Keratinocyte (primary cell): ENCODE measurements at regions not wholly inside any gene's neighbourhood (a gene's known extent, or its start where the extent isn't known, plus 50 kb on each side); places are given as distances from the start of the nearest gene placed in this dataset.

Experiments
- DNase-seq: peaks from one replicate; pipeline ENCODE4 v3.0.0-alpha.2; 2011; ENCODE audit warnings: low read depth, missing footprints, low spot score
- FAIRE-seq: peaks from 2 replicates; lab custom pipeline; 2011; peaks lifted over from hg19 to GRCh38; lab: Jason Lieb, UNC
- H2AFZ ChIP-seq: 2 replicates; pipeline ENCODE4 v1.6.0; 2012; ENCODE audit warnings: low read length, control low read depth, inconsistent platforms; ENCODE audit not compliant: control insufficient read depth
- H3K27ac ChIP-seq: 2 replicates; pipeline ENCODE4 v1.5.1; 2011; ENCODE audit warnings: low read length; ENCODE audit not compliant: control insufficient read depth, insufficient read depth
- H3K27me3 ChIP-seq: 3 replicates; pipeline ENCODE4 v1.6.0; 2011; ENCODE audit warnings: low read length; ENCODE audit not compliant: control insufficient read depth, insufficient read depth; ENCODE audit errors: extremely low read depth
- H3K36me3 ChIP-seq, 2 experiments: 2 replicates in 1 of 2; 3 replicates in 1 of 2; pipeline ENCODE4 v1.5.1; 2011; ENCODE audit warnings: low read length in 2 of 2, mild to moderate bottlenecking in 1 of 2; ENCODE audit not compliant: control insufficient read depth in 2 of 2, insufficient read depth in 2 of 2; ENCODE audit errors: extremely low read depth in 1 of 2
- H3K4me1 ChIP-seq: 3 replicates; pipeline ENCODE4 v1.5.1; 2011; ENCODE audit warnings: low read length; ENCODE audit not compliant: control insufficient read depth, insufficient read depth; ENCODE audit errors: extremely low read depth
- H3K4me2 ChIP-seq: 3 replicates; pipeline ENCODE4 v1.6.0; 2011; ENCODE audit warnings: low read depth, low read length; ENCODE audit not compliant: control insufficient read depth, insufficient read depth; ENCODE audit errors: extremely low read depth
- H3K4me3 ChIP-seq, 3 experiments: fragments of 200-600 bp in 1 of 3; sonication (generic) in 1 of 3; 2 replicates in 2 of 3; 3 replicates in 1 of 3; pipeline ENCODE4 v1.5.1; 2011 to 2016; ENCODE audit warnings: low read length in 3 of 3, mild to moderate bottlenecking in 3 of 3, control low read depth in 2 of 3, inconsistent platforms in 1 of 3, low read depth in 1 of 3, mixed read lengths in 1 of 3, mixed run types in 1 of 3, moderate library complexity in 1 of 3; ENCODE audit not compliant: control insufficient read depth in 2 of 3, insufficient read depth in 2 of 3; ENCODE audit errors: extremely low read depth in 1 of 3
- H3K79me2 ChIP-seq: 2 replicates; pipeline ENCODE4 v1.6.0; 2012; ENCODE audit warnings: low read length; ENCODE audit not compliant: control insufficient read depth, insufficient read depth
- H3K9ac ChIP-seq: 3 replicates; pipeline ENCODE4 v1.6.0; 2011; ENCODE audit warnings: low read length; ENCODE audit not compliant: control insufficient read depth, insufficient read depth; ENCODE audit errors: extremely low read depth
- H3K9me1 ChIP-seq: 3 replicates; pipeline ENCODE4 v1.6.0; 2011; ENCODE audit warnings: low read length; ENCODE audit not compliant: control insufficient read depth, insufficient read depth; ENCODE audit errors: extremely low read depth
- H3K9me3 ChIP-seq: 2 replicates; pipeline ENCODE4 v1.5.1; 2012; ENCODE audit warnings: low read depth, low read length; ENCODE audit not compliant: control insufficient read depth
- H4K20me1 ChIP-seq: 3 replicates; pipeline ENCODE4 v1.6.0; 2011; ENCODE audit warnings: low read length; ENCODE audit not compliant: control insufficient read depth, insufficient read depth; ENCODE audit errors: extremely low read depth
- EZH2 ChIP-seq: IDR thresholded peaks from one replicate; pipeline ENCODE4 v1.6.1; 2012; ENCODE audit warnings: inconsistent platforms, mild to moderate bottlenecking, low read length, moderate library complexity
- dilution Hi-C: fragments of 300-500 bp; cut with MboI; formaldehyde crosslinking; loops from one replicate; pipeline ENCODE4 v1.7.0; 2020; ENCODE audit warnings: low sequenced_read_pairs; ENCODE audit not compliant: extremely low pct_ligation_motif_present
- TF ChIP-seq, protein P1 (sequence below), 3 experiments: IDR thresholded peaks in 1 of 3; conservative IDR thresholded peaks in 1 of 3; optimal IDR thresholded peaks in 1 of 3; 2 replicates in 2 of 3; 3 replicates in 1 of 3; pipeline versions ENCODE3 to v1.5.1; 2011; ENCODE audit warnings: low read length in 3 of 3, mild to moderate bottlenecking in 3 of 3, moderate library complexity in 2 of 3, control low read depth in 1 of 3, inconsistent platforms in 1 of 3; ENCODE audit not compliant: insufficient read depth in 2 of 3; ENCODE audit errors: extremely low read depth in 1 of 3

DNA sequence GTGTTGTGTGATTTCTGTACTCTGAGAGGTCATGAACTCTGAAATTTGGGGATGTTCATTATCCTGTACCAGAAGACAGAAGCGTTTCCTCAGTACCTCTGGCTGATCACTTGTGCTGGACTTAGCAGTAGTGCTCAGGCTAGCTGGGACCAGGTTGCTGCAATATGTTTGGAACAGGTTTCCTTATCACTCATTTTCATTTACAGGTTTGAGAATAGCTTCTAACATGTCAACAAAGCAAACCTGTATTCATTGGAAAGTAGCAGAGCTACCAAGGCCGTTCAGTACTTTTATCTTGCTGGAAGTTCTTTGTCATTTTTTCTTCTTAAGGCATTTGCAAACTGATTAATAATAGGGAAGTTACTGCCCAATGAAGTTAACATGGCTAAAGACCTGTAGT is 242.9 kb upstream of the ANKRD50 start:
- no peak for DNase-seq
- dilution Hi-C loops: no loop called here

DNA sequence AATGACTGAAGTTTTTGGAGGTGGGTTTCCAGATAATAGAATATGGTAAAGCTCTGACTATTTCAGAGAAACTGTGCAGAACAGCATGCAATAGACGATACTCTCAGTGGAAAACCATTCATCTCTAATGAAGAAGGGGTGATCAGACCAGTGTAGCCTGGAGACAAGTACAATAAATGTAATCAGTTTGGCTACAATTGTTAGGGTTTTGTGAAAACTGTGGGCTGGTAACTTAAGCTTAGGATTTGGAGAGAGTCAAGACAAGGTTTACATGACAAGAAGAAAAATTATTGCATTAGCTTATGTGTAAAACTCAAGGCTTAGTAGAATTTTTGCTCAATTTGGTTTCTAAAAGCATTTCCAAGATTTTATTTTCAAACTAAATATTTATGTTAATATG is 241.5 kb upstream of the ANKRD50 start:
- no peak overlapping the region for H3K4me2 ChIP-seq
- H3K27ac ChIP-seq: no peak overlapping the region
- peaks cover 4% of the 10 kb centered on the region for H3K4me1 ChIP-seq
- no peaks in the 10 kb centered on the region for H3K79me2 ChIP-seq
- H3K9me1 ChIP-seq: no peaks in the 10 kb centered on the region
- no peak for TF ChIP-seq EZH2
- TF ChIP-seq, protein P1, sequence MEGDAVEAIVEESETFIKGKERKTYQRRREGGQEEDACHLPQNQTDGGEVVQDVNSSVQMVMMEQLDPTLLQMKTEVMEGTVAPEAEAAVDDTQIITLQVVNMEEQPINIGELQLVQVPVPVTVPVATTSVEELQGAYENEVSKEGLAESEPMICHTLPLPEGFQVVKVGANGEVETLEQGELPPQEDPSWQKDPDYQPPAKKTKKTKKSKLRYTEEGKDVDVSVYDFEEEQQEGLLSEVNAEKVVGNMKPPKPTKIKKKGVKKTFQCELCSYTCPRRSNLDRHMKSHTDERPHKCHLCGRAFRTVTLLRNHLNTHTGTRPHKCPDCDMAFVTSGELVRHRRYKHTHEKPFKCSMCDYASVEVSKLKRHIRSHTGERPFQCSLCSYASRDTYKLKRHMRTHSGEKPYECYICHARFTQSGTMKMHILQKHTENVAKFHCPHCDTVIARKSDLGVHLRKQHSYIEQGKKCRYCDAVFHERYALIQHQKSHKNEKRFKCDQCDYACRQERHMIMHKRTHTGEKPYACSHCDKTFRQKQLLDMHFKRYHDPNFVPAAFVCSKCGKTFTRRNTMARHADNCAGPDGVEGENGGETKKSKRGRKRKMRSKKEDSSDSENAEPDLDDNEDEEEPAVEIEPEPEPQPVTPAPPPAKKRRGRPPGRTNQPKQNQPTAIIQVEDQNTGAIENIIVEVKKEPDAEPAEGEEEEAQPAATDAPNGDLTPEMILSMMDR (optimal IDR thresholded peaks at IDR 0.05 in 1 of 3, IDR thresholded peaks at IDR 0.05 in 1 of 3, conservative IDR thresholded peaks at IDR 0.05 in 1 of 3; ENCODE audit: extremely low read depth in 1 of 3, insufficient read depth in 2 of 3, low read length in 3 of 3): no peak
- H4K20me1 ChIP-seq: no peaks in the 10 kb centered on the region
- no peaks in the 10 kb centered on the region for H3K9me3 ChIP-seq
- H3K27me3 ChIP-seq: no peaks in the 10 kb centered on the region
- H2AFZ ChIP-seq: no peak overlapping the region
- no peak for DNase-seq
- no peak overlapping the region for H3K4me3 ChIP-seq
- H3K36me3 ChIP-seq: no peaks in the 10 kb centered on the region
- no peak overlapping the region for H3K9ac ChIP-seq
- FAIRE-seq: no peak
- dilution Hi-C loops: no loop called here

More for the DNA sequence above, 242.9 kb upstream of the ANKRD50 start:
- TF ChIP-seq EZH2: no peak
- TF ChIP-seq, protein P1 (optimal IDR thresholded peaks at IDR 0.05 in 1 of 3, IDR thresholded peaks at IDR 0.05 in 1 of 3, conservative IDR thresholded peaks at IDR 0.05 in 1 of 3; ENCODE audit: extremely low read depth in 1 of 3, insufficient read depth in 2 of 3, low read length in 3 of 3): no peak
- H3K79me2 ChIP-seq: no peaks in the 10 kb centered on the region
- no peaks in the 10 kb centered on the region for H3K27me3 ChIP-seq
- no peaks in the 10 kb centered on the region for H4K20me1 ChIP-seq
- no peaks in the 10 kb centered on the region for H3K9me3 ChIP-seq
- no peak overlapping the region for H3K4me3 ChIP-seq
- no peaks in the 10 kb centered on the region for H3K9me1 ChIP-seq
- no peak for FAIRE-seq
- H3K4me2 ChIP-seq: no peak overlapping the region
- peaks cover 4% of the 10 kb centered on the region for H3K4me1 ChIP-seq
- H3K27ac ChIP-seq: no peak overlapping the region
- no peaks in the 10 kb centered on the region for H3K36me3 ChIP-seq
- no peak overlapping the region for H2AFZ ChIP-seq
- no peak overlapping the region for H3K9ac ChIP-seq
